PC-9 (cell line): ENCODE measurements at regions not wholly inside any gene's neighbourhood (a gene's known extent, or its start where the extent isn't known, plus 50 kb on each side); places are given as distances from the start of the nearest gene placed in this dataset.

Source experiments
- CTCF ChIP-seq: fragments of 200-600 bp; sonication (generic); conservative IDR thresholded peaks from 2 replicates; pipeline ENCODE4 v1.6.1; 2017; ENCODE audit warnings: mixed run types, antibody characterized with exemption, mild to moderate bottlenecking, moderate library complexity
- EZH2 ChIP-seq: fragments of 200-600 bp; sonication (generic); IDR thresholded peaks from 2 replicates; pipeline ENCODE4 v1.8.0; 2017; ENCODE audit warnings: antibody characterized with exemption, low read depth

- TF ChIP-seq CTCF, result no peak
- no peak for TF ChIP-seq EZH2
Measured at GRCh38 chr11:45737056-45737455, 67.9 kb upstream of the SLC35C1 start.
